Choroid plexus epithelial cell (primary cell): ENCODE measurements at regions not wholly inside any gene's neighbourhood (a gene's known extent, or its start where the extent isn't known, plus 50 kb on each side); places are given as distances from the start of the nearest gene placed in this dataset.
A peak's percentile ranks its signal among the peaks of the same experiment; 100 is the strongest.

Experiments
- DNase-seq: peaks from one replicate; pipeline ENCODE4 v3.0.0-alpha.2; 2010; ENCODE audit warnings: low read depth
- H3K4me3 ChIP-seq: 2 replicates; pipeline ENCODE4 v1.5.1; 2011; ENCODE audit warnings: low read depth, mild to moderate bottlenecking, control low read depth, low read length, moderate library complexity
- CTCF ChIP-seq: conservative IDR thresholded peaks from 2 replicates; pipeline ENCODE4 v1.5.1; 2011; ENCODE audit warnings: low read depth, mild to moderate bottlenecking, control low read depth, inconsistent platforms, low read length, moderate library complexity

GRCh38 chrX:96403446-96403845, 281.2 kb upstream of the DIAPH2 start:
- no peak for DNase-seq
- H3K4me3 ChIP-seq, result no peak overlapping the region
- no peak for TF ChIP-seq CTCF

GRCh38 chrX:96405842-96406241, 278.8 kb upstream of the DIAPH2 start:
- no peak for TF ChIP-seq CTCF
- H3K4me3 ChIP-seq, result no peak overlapping the region
- DNase-seq, result no peak

GRCh38 chrX:96407072-96407471, 277.6 kb upstream of the DIAPH2 start:
- no peak overlapping the region for H3K4me3 ChIP-seq
- TF ChIP-seq CTCF, result no peak
- peak; percentile 61 for DNase-seq

GRCh38 chrX:96407501-96407900, 277.1 kb upstream of the DIAPH2 start:
- no peak overlapping the region for H3K4me3 ChIP-seq
- DNase-seq, result peak; percentile 81
- TF ChIP-seq CTCF, result no peak

- DNase-seq, result no peak
Observed at GRCh38 chrX:96407981-96408380, 276.7 kb upstream of the DIAPH2 start.

GRCh38 chrX:96410927-96411326, 273.7 kb upstream of the DIAPH2 start:
- TF ChIP-seq CTCF, result no peak
- DNase-seq, result no peak
- no peak overlapping the region for H3K4me3 ChIP-seq

More at GRCh38 chrX:96407981-96408380, 276.7 kb upstream of the DIAPH2 start:
- no peak overlapping the region for H3K4me3 ChIP-seq
- TF ChIP-seq CTCF, result no peak

- H3K4me3 ChIP-seq, result no peak overlapping the region
- no peak for TF ChIP-seq CTCF
- no peak for DNase-seq
Observed at GRCh38 chrX:96417695-96418094, 266.9 kb upstream of the DIAPH2 start.
